SK-N-SH (cell line): ENCODE measurements at regions not wholly inside any gene's neighbourhood (a gene's known extent, or its start where the extent isn't known, plus 50 kb on each side); places are given as distances from the start of the nearest gene placed in this dataset.
"Not testable (repeated sequence)": the region's sequence is repeated elsewhere in the genome, so short reads cannot be mapped to it uniquely, and the experiment has no call there.

Source experiments
- CTCF ChIA-PET: fragments of 300-600, 350-600 bp; formaldehyde crosslinking; extraction: SDS; loops from one replicate; lab custom pipeline; 2021; lab: Yijun Ruan, JAX
- POLR2A ChIA-PET: fragments of 350-600 bp; sonication (Branson Sonifier 250); formaldehyde crosslinking; extraction: SDS; loops from one replicate; lab custom pipeline; 2020; ENCODE audit warnings: antibody characterized with exemption, inconsistent platforms; lab: Yijun Ruan, JAX
- DNase-seq: peaks from one replicate; pipeline ENCODE4 v3.0.0; 2012
- H2AFZ ChIP-seq: fragments of 200-600 bp; sonication (generic); 2 replicates; pipeline ENCODE4 v1.8.1; 2016; ENCODE audit warnings: antibody characterized with exemption, mild to moderate bottlenecking, low read depth
- H3F3A ChIP-seq: fragments of 200-600 bp; sonication (generic); replicated peaks from 2 replicates; pipeline ENCODE3; 2016; ENCODE audit warnings: antibody characterized with exemption, mild to moderate bottlenecking; ENCODE audit not compliant: insufficient read depth
- H3K27ac ChIP-seq, 2 experiments: fragments of 200-500 bp in 1 of 2; fragments of 200-600 bp in 1 of 2; sonication (Bioruptor generic) in 1 of 2; sonication (generic), shearing (Covaris generic) in 1 of 2; 2 replicates each; pipeline versions ENCODE4 v1.5.1 to v1.6.1; 2014 to 2016; ENCODE audit warnings: low read depth in 2 of 2, inconsistent platforms in 1 of 2, low read length in 1 of 2, mild to moderate bottlenecking in 1 of 2, mixed read lengths in 1 of 2
- H3K27me3 ChIP-seq: fragments of 200-600 bp; sonication (generic), shearing (Covaris generic); 2 replicates; pipeline ENCODE4 v1.6.1; 2016; ENCODE audit warnings: mixed run types; ENCODE audit not compliant: insufficient read depth
- H3K36me3 ChIP-seq, 2 experiments: fragments of 200-500 bp in 1 of 2; fragments of 200-600 bp in 1 of 2; sonication (Bioruptor generic) in 1 of 2; sonication (generic) in 1 of 2; replicated peaks in 1 of 2; 2 replicates each; pipeline versions ENCODE3 to v1.5.1; 2014 to 2016; ENCODE audit warnings: low read length in 1 of 2, mild to moderate bottlenecking in 1 of 2; ENCODE audit not compliant: insufficient read depth in 2 of 2, control insufficient read depth in 1 of 2
- H3K4me1 ChIP-seq, 2 experiments: fragments of 200-500 bp in 1 of 2; fragments of 200-600 bp in 1 of 2; sonication (Bioruptor generic) in 1 of 2; sonication (generic), shearing (Covaris generic) in 1 of 2; 2 replicates each; pipeline versions ENCODE4 v1.5.1 to v1.6.1; 2014 to 2016; ENCODE audit warnings: low read depth in 1 of 2, low read length in 1 of 2, mixed run types in 1 of 2; ENCODE audit not compliant: insufficient read depth in 2 of 2, control insufficient read depth in 1 of 2
- H3K4me2 ChIP-seq: fragments of 200-600 bp; sonication (generic), shearing (Covaris generic); 2 replicates; pipeline ENCODE4 v1.6.1; 2017; ENCODE audit warnings: mixed run types
- H3K4me3 ChIP-seq, 2 experiments: fragments of 200-500 bp in 1 of 2; fragments of 200-600 bp in 1 of 2; sonication (Bioruptor generic) in 1 of 2; sonication (generic), shearing (Covaris generic) in 1 of 2; 2 replicates each; pipeline versions ENCODE4 v1.5.1 to v1.8.1; 2014 to 2016; ENCODE audit warnings: low read depth in 2 of 2, inconsistent platforms in 1 of 2, low read length in 1 of 2, mild to moderate bottlenecking in 1 of 2, mixed read lengths in 1 of 2, moderate library complexity in 1 of 2
- H3K79me2 ChIP-seq: fragments of 200-600 bp; sonication (generic); 2 replicates; pipeline ENCODE4 v1.8.1; 2017; ENCODE audit warnings: mild to moderate bottlenecking; ENCODE audit not compliant: insufficient read depth
- H3K9ac ChIP-seq: fragments of 200-600 bp; sonication (generic); 2 replicates; pipeline ENCODE4 v1.6.1; 2017; ENCODE audit warnings: mixed run types
- H3K9me2 ChIP-seq: fragments of 200-600 bp; sonication (generic); 2 replicates; pipeline ENCODE4 v1.6.1; 2017; ENCODE audit warnings: mixed run types
- H3K9me3 ChIP-seq: fragments of 200-600 bp; sonication (generic); 2 replicates; pipeline ENCODE4 v1.6.1; 2017; ENCODE audit warnings: mixed run types, mild to moderate bottlenecking, moderate library complexity
- H4K20me1 ChIP-seq: fragments of 200-600 bp; sonication (generic); 2 replicates; pipeline ENCODE4 v1.6.1; 2017; ENCODE audit warnings: mild to moderate bottlenecking, mixed run types; ENCODE audit not compliant: insufficient read depth
- CTCF ChIP-seq: fragments of 200-600 bp; sonication (generic); IDR thresholded peaks from 2 replicates; pipeline ENCODE4 v1.6.1; 2017; ENCODE audit warnings: antibody characterized with exemption, mild to moderate bottlenecking, moderate library complexity
- EZH2phosphoT487 ChIP-seq: fragments of 200-600 bp; sonication (generic); IDR thresholded peaks from 2 replicates; pipeline ENCODE4 v1.6.1; 2017; ENCODE audit warnings: low read depth, mixed run types, mild to moderate bottlenecking, antibody characterized with exemption, moderate library complexity, borderline replicate concordance
- FOXJ3 ChIP-seq: sonication (generic); formaldehyde crosslinking; IDR thresholded peaks from 2 replicates; pipeline ENCODE4 v1.5.1; 2020; ENCODE audit warnings: mild to moderate bottlenecking, missing genetic modification reagents
- GABPA ChIP-seq: IDR thresholded peaks from 2 replicates; pipeline ENCODE4 v1.4.0; 2012; ENCODE audit warnings: low read depth, mild to moderate bottlenecking
- JUND ChIP-seq: IDR thresholded peaks from 2 replicates; pipeline ENCODE4 v1.4.0; 2012
- MXI1 ChIP-seq: IDR thresholded peaks from 2 replicates; pipeline ENCODE4 v1.6.1; 2012; ENCODE audit warnings: mild to moderate bottlenecking, low read depth, low read length, improper control_type of control experiment
- NFIC ChIP-seq: IDR thresholded peaks from 2 replicates; pipeline ENCODE4 v1.4.0; 2012; ENCODE audit warnings: borderline replicate concordance
- WGBS: methylation state at CpG from one replicate; pipeline ENCODE4 v1.1.6; 2017; ENCODE audit warnings: low lambda C conversion rate; 5-methylcytosine and 5-hydroxymethylcytosine counted together
- TF ChIP-seq, protein P1 (sequence below): IDR thresholded peaks from 2 replicates; pipeline ENCODE4 v1.4.0; 2012; ENCODE audit warnings: low read depth

- H2AFZ ChIP-seq, H3K36me3 ChIP-seq, H3K27me3 ChIP-seq, H3F3A ChIP-seq, H4K20me1 ChIP-seq, H3K4me2 ChIP-seq, H3K4me3 ChIP-seq, POLR2A ChIA-PET, DNase-seq, H3K9me2 ChIP-seq, H3K9me3 ChIP-seq, H3K79me2 ChIP-seq, H3K27ac ChIP-seq, H3K9ac ChIP-seq, CTCF ChIA-PET: not testable (repeated sequence)
- 0% methylated on average over 1 of the region's 13 CpGs for WGBS
- peaks cover 0 to 18% of the 10 kb centered on the region in 2 experiments; a peak in 2 of 4 replicates for H3K4me1 ChIP-seq
Observed at GRCh38 chr12:131645557-131645956, 65.3 kb upstream of the SFSWAP start.

DNA sequence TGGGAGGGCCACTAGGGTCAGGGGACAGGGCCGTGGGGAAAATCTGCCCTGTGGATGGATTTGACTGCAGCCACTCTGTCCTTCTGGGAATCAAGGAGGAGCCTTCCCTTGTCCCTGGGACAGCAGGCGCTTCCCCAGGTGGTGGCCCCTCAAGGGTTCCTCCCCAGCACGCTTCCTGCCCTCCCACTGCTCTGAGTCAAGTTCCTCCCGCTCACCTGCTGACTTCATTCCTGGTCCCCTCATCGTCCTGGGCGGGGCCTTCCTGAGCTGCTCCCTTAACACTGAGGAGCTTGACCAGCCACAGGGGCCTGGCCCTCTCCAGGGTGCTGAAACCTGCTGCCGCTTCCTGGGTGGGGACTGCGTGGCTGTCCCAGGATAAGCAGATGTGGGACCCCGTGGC, 64.4 kb upstream of the SFSWAP start:
- 21% methylated on average over 5 of the region's 9 CpGs for WGBS
- H4K20me1 ChIP-seq, H3K36me3 ChIP-seq, H3K4me1 ChIP-seq, H2AFZ ChIP-seq, H3K4me3 ChIP-seq, H3F3A ChIP-seq, H3K9me2 ChIP-seq, H3K27ac ChIP-seq, CTCF ChIA-PET, H3K27me3 ChIP-seq, DNase-seq, H3K4me2 ChIP-seq, POLR2A ChIA-PET, H3K79me2 ChIP-seq, H3K9me3 ChIP-seq, H3K9ac ChIP-seq: not testable (repeated sequence)

GRCh38 chr12:131647667-131648066, 63.2 kb upstream of the SFSWAP start:
- 50% methylated on average over 4 of the region's 4 CpGs for WGBS
- H3K27me3 ChIP-seq: no peaks in the 10 kb centered on the region
- H3K36me3 ChIP-seq: no peaks in the 10 kb centered on the region
- H3K79me2 ChIP-seq: no peaks in the 10 kb centered on the region
- H3F3A ChIP-seq: no peaks in the 10 kb centered on the region
- no peaks in the 10 kb centered on the region for H3K4me1 ChIP-seq
- H2AFZ ChIP-seq: no peak overlapping the region
- POLR2A ChIA-PET: no interaction called here
- H3K4me3 ChIP-seq: no peak overlapping the region
- no peaks in the 10 kb centered on the region for H3K9me2 ChIP-seq
- DNase-seq: no peak
- H4K20me1 ChIP-seq: no peaks in the 10 kb centered on the region
- H3K4me2 ChIP-seq: no peak overlapping the region
- CTCF ChIA-PET: no interaction called here
- no peaks in the 10 kb centered on the region for H3K9me3 ChIP-seq
- no peak overlapping the region for H3K27ac ChIP-seq
- H3K9ac ChIP-seq: no peak overlapping the region
- TF ChIP-seq JUND (no peak), GABPA (no peak), EZH2phosphoT487 (no peak), FOXJ3 (CRISPR knock-in tag) (no peak), CTCF (no peak), NFIC (no peak), MXI1 (no peak)
- TF ChIP-seq, protein P1, sequence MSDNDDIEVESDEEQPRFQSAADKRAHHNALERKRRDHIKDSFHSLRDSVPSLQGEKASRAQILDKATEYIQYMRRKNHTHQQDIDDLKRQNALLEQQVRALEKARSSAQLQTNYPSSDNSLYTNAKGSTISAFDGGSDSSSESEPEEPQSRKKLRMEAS: no peak

DNA sequence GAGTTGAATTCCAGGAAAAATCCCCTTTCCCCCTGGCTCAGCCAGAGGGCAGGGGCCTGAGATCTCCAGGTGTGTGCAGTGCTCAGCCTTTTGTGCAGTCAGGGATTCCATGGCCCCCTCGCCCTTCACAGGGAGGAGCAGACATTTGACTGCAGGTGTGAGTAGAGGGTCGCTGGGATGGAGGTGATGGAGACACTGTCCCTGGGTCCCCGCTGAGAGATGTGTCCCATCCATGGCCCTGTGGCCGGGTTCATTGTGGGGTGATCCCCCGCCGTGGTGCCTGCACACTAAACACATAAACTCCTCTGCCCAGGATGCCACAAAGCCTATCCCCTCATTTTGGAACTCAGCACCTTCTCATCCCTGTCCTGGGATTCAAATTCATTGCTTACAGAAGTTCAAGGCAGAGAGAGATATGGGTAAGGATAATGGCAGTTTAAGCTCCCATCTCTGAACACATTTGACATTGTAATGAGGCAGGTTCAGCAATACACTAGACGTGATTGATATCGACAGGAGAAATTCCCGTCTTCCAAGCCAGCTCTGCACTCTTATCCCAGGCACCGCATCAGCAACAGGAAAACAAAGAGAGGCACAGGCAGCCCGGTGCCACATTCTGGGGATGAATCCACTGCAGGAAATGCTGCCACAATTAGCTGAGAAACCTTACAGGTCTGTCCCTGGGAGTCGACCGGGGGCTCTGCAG, 55.3 kb upstream of the SFSWAP start:
- H3K27ac ChIP-seq, H3K4me3 ChIP-seq, H3K27me3 ChIP-seq, DNase-seq, H3K9me3 ChIP-seq, H2AFZ ChIP-seq, H3K4me1 ChIP-seq, H3K36me3 ChIP-seq, CTCF ChIA-PET, H3K4me2 ChIP-seq, H3K9ac ChIP-seq, H3K79me2 ChIP-seq, H4K20me1 ChIP-seq, POLR2A ChIA-PET, H3K9me2 ChIP-seq, H3F3A ChIP-seq: not testable (repeated sequence)
- WGBS: 15% methylated on average over 6 of the region's 13 CpGs

- H4K20me1 ChIP-seq, H2AFZ ChIP-seq, DNase-seq, H3K9me2 ChIP-seq, H3K4me2 ChIP-seq, POLR2A ChIA-PET, H3K4me3 ChIP-seq, H3K36me3 ChIP-seq, H3K27ac ChIP-seq, H3K27me3 ChIP-seq, H3K4me1 ChIP-seq, H3K9ac ChIP-seq, CTCF ChIA-PET, H3F3A ChIP-seq, H3K79me2 ChIP-seq, H3K9me3 ChIP-seq: not testable (repeated sequence)
- WGBS: 56% methylated on average over 5 of the region's 5 CpGs
Observed at GRCh38 chr12:131656796-131657195, 54.1 kb upstream of the SFSWAP start.
